ENCODE measurements at regions not wholly inside any gene's neighbourhood (a gene's known extent, or its start where the extent isn't known, plus 50 kb on each side); places are given as distances from the start of the nearest gene placed in this dataset.

- peak; percentile 1 for DNase-seq (ENCODE audit: low read depth, low spot score)
- H3K4me3 ChIP-seq (ENCODE audit: low read length), result no peak overlapping the region
Observed at GRCh38 chr18:65968239-65969004, 217.6 kb downstream of the CDH7 start.

- no peak for DNase-seq (ENCODE audit: low read depth, low spot score)
- H3K4me3 ChIP-seq (ENCODE audit: low read length), result no peak overlapping the region
Observed at GRCh38 chr18:65955747-65956146, 204.9 kb downstream of the CDH7 start.

- DNase-seq (ENCODE audit: low read depth, low spot score), result no peak
- no peak overlapping the region for H3K4me3 ChIP-seq (ENCODE audit: low read length)
Observed at GRCh38 chr18:65954372-65954771, 203.6 kb downstream of the CDH7 start.

GRCh38 chr18:65946777-65947176 is 196.0 kb downstream of the CDH7 start:
- H3K4me3 ChIP-seq (ENCODE audit: low read length), result no peak overlapping the region
- DNase-seq (ENCODE audit: low read depth, low spot score), result no peak

GRCh38 chr18:65943268-65943667 is 192.5 kb downstream of the CDH7 start:
- no peak overlapping the region for H3K4me3 ChIP-seq (ENCODE audit: low read length)
- no peak for DNase-seq (ENCODE audit: low read depth, low spot score)

GRCh38 chr18:65942854-65943253 is 192.0 kb downstream of the CDH7 start:
- no peak overlapping the region for H3K4me3 ChIP-seq (ENCODE audit: low read length)
- no peak for DNase-seq (ENCODE audit: low read depth, low spot score)

GRCh38 chr18:65942104-65942503 is 191.3 kb downstream of the CDH7 start:
- no peak overlapping the region for H3K4me3 ChIP-seq (ENCODE audit: low read length)
- DNase-seq (ENCODE audit: low read depth, low spot score), result no peak

- DNase-seq (ENCODE audit: low read depth, low spot score), result no peak
- no peak overlapping the region for H3K4me3 ChIP-seq (ENCODE audit: low read length)
Observed at GRCh38 chr18:65941482-65941881, 190.7 kb downstream of the CDH7 start.

All from Jurkat, Clone E6-1 (cell line).